ENCODE measurements at regions not wholly inside any gene's neighbourhood (a gene's known extent, or its start where the extent isn't known, plus 50 kb on each side); places are given as distances from the start of the nearest gene placed in this dataset.

DNA sequence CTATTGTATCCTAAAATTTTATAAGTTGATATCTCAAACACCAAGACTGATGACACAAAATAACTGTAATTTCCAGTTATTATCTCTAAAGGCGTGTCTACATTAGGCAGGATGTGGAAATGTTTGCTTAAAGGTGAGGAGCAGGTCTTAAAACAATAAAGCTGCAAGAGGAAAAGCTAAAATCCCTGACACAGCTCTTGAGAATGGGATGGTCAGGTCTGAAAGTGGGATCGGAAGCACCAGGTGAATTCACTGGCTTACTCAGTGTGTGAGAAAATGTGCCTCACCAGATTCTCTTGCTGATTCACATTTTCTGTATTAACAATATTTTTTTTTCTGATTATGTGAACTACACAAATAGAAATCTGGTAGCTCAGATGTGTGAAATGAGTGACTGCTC, 421.9 kb upstream of the ADAMTS5 start:
- H3K4me1 ChIP-seq (ENCODE audit: low read length), result no peaks in the 10 kb centered on the region

DNA sequence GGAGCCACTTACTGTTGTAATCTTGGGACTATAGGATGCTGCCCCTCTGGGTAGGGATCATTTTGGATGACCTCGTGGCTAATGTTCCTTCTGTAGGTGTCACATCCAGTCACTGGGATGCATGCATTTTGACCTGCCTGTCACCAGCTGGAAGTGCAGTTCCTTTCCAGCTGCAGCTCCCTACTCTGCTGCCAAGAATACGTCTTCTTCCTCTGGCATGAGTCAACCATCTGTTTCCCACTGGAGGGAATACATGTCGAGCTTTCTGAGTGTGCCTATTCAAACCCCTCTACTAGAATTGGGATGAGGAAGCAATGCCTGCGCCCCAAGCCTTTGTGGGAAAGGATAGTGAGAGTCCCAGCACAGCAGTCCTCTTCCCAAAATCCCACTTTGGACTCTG, 415.5 kb upstream of the ADAMTS5 start:
- H3K79me2 ChIP-seq (ENCODE audit: low read length), result no peaks in the 10 kb centered on the region
- no peak overlapping the region for H3K9ac ChIP-seq (ENCODE audit: low read length)
- H3K4me3 ChIP-seq (ENCODE audit: low read length), result no peak overlapping the region
- H3K9me3 ChIP-seq (ENCODE audit: low read length), result peaks cover 15% of the 10 kb centered on the region
- no peaks in the 10 kb centered on the region for H3K4me1 ChIP-seq (ENCODE audit: low read length)
- H3K27me3 ChIP-seq (ENCODE audit: low read length), result no peaks in the 10 kb centered on the region
- H3K27ac ChIP-seq (ENCODE audit: low read length), result no peak overlapping the region
- H3K4me2 ChIP-seq (ENCODE audit: low read depth, low read length, poor library complexity, severe bottlenecking), result no peak overlapping the region
- no peaks in the 10 kb centered on the region for H3K36me3 ChIP-seq (ENCODE audit: insufficient read depth, low read length)
- no peak for DNase-seq
- no peaks in the 10 kb centered on the region; the same call in 1 of the 2 replicates for H3K9me2 ChIP-seq (replicated peaks; ENCODE audit: insufficient read depth, low read length)
- no peak overlapping the region for H2AFZ ChIP-seq (ENCODE audit: low read length)
- no peaks in the 10 kb centered on the region for H4K20me1 ChIP-seq (ENCODE audit: insufficient read depth, low read depth, low read length)

More for the DNA sequence above, 421.9 kb upstream of the ADAMTS5 start:
- Histone ChIP-seq H3K9me3 (ENCODE audit: low read length) (peaks cover 9% of the 10 kb centered on the region), H3K36me3 (ENCODE audit: insufficient read depth, low read length) (no peaks in the 10 kb centered on the region), H3K9me2 (replicated peaks; ENCODE audit: insufficient read depth, low read length) (no peaks in the 10 kb centered on the region), H3K27ac (ENCODE audit: low read length) (no peak overlapping the region), H4K20me1 (ENCODE audit: insufficient read depth, low read depth, low read length) (no peaks in the 10 kb centered on the region), H3K27me3 (ENCODE audit: low read length) (no peaks in the 10 kb centered on the region), H3K4me3 (ENCODE audit: low read length) (no peak overlapping the region), H3K4me2 (ENCODE audit: low read depth, low read length, poor library complexity, severe bottlenecking) (no peak overlapping the region), H3K79me2 (ENCODE audit: low read length) (no peaks in the 10 kb centered on the region), H2AFZ (ENCODE audit: low read length) (no peak overlapping the region), H3K9ac (ENCODE audit: low read length) (no peak overlapping the region)
- no peak for DNase-seq

DNA sequence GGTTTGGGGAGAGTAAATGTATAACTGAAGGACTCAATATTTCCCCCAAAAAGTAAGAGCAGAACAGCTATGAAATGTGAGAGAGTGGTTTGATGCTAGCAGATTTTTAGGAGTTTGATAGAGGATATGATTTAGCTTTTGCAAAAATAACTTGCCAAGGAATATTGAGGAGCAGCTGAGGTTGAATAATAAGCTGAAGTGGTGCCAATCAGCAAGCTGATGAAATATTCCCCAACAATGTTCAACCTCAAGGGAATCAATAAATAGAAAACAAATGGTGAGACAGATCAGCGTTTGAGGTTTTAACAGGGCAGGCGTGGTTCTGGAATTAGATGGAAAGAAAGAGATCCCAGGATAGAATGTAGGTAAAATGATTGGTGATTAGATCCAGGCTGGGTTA, 413.4 kb upstream of the ADAMTS5 start:
- H3K27ac ChIP-seq (ENCODE audit: low read length), result no peak overlapping the region
- no peak overlapping the region for H2AFZ ChIP-seq (ENCODE audit: low read length)
- DNase-seq, result no peak
- no peaks in the 10 kb centered on the region for H3K79me2 ChIP-seq (ENCODE audit: low read length)
- H3K9me2 ChIP-seq (replicated peaks; ENCODE audit: insufficient read depth, low read length), result no peaks in the 10 kb centered on the region; the same call in 1 of the 2 replicates
- H3K36me3 ChIP-seq (ENCODE audit: insufficient read depth, low read length), result no peaks in the 10 kb centered on the region
- no peak overlapping the region for H3K4me3 ChIP-seq (ENCODE audit: low read length)
- no peaks in the 10 kb centered on the region for H3K27me3 ChIP-seq (ENCODE audit: low read length)
- no peaks in the 10 kb centered on the region for H3K4me1 ChIP-seq (ENCODE audit: low read length)
- no peaks in the 10 kb centered on the region for H4K20me1 ChIP-seq (ENCODE audit: insufficient read depth, low read depth, low read length)
- H3K9ac ChIP-seq (ENCODE audit: low read length), result no peak overlapping the region
- H3K9me3 ChIP-seq (ENCODE audit: low read length), result peaks cover 28% of the 10 kb centered on the region
- H3K4me2 ChIP-seq (ENCODE audit: low read depth, low read length, poor library complexity, severe bottlenecking), result no peak overlapping the region

DNA sequence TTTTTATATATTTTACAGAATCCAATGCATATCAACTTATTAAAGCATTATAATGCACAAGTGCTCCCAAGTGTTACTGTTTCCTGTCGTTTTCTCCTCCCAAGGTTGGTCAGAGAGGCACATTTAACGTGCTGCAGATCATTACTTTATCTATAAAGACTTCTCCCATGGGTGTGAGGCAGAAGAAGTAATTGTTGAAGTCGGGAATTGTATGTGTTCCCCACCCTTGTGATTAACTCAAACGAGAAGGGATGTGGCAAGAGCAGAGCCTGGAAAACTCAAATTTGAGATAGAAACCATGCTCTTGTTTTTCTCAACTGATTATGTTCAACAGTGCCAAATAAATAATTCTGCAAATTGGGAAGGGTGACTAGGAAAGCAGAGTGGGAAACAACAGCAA, 412.5 kb upstream of the ADAMTS5 start:
- no peaks in the 10 kb centered on the region for H3K36me3 ChIP-seq (ENCODE audit: insufficient read depth, low read length)
- no peaks in the 10 kb centered on the region for H3K4me1 ChIP-seq (ENCODE audit: low read length)
- H3K9me3 ChIP-seq (ENCODE audit: low read length), result peaks cover 30% of the 10 kb centered on the region
- no peak overlapping the region for H2AFZ ChIP-seq (ENCODE audit: low read length)
- no peaks in the 10 kb centered on the region; the same call in 1 of the 2 replicates for H3K9me2 ChIP-seq (replicated peaks; ENCODE audit: insufficient read depth, low read length)
- H3K79me2 ChIP-seq (ENCODE audit: low read length), result no peaks in the 10 kb centered on the region
- no peak overlapping the region for H3K27ac ChIP-seq (ENCODE audit: low read length)
- no peak for DNase-seq
- H3K27me3 ChIP-seq (ENCODE audit: low read length), result no peaks in the 10 kb centered on the region
- no peaks in the 10 kb centered on the region for H4K20me1 ChIP-seq (ENCODE audit: insufficient read depth, low read depth, low read length)
- H3K9ac ChIP-seq (ENCODE audit: low read length), result no peak overlapping the region
- no peak overlapping the region for H3K4me2 ChIP-seq (ENCODE audit: low read depth, low read length, poor library complexity, severe bottlenecking)
- no peak overlapping the region for H3K4me3 ChIP-seq (ENCODE audit: low read length)

DNA sequence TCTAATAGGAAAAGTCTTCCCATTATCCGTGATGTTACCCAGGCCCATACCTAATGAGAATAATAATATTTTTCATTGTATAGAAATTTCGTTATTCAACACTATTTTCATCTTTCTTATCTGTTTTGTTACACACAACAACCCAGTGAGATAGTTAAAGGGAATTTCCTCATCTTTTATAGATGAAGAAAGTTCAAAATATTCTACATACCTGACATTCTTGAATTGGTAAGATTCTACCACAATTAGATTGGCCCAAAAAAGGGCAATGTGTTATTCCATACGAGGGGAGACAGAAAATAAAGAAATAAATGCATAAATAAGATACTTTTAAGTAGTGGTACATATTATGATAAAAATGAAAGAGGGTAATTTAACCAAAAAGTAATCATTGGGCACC, 405.5 kb upstream of the ADAMTS5 start:
- peaks cover 22% of the 10 kb centered on the region for H3K9me3 ChIP-seq (ENCODE audit: low read length)
- H3K36me3 ChIP-seq (ENCODE audit: insufficient read depth, low read length), result no peaks in the 10 kb centered on the region
- no peak for DNase-seq

DNA sequence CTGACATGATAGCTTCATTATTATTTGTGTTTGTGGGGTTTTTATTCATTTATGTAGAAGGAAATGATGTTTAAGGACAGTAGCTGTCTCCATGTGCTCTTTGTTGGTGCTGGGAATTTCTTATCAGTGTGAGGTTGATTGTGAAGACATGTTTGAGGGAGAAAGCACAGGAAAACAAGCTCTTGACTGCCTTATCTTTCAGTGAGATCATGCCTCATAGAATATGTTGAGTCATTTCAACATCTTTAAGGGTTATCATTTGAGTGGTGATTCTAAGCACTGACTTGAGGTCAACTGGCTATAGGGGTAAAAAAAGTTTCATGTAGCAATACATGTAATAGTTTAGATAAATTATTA, 405.1 kb upstream of the ADAMTS5 start:
- no peak overlapping the region for H3K27ac ChIP-seq (ENCODE audit: low read length)
- no peaks in the 10 kb centered on the region for H3K9me2 ChIP-seq (replicated peaks; ENCODE audit: insufficient read depth, low read length)
- no peaks in the 10 kb centered on the region for H3K4me1 ChIP-seq (ENCODE audit: low read length)
- no peaks in the 10 kb centered on the region for H3K36me3 ChIP-seq (ENCODE audit: insufficient read depth, low read length)
- no peaks in the 10 kb centered on the region for H3K27me3 ChIP-seq (ENCODE audit: low read length)
- H3K4me3 ChIP-seq (ENCODE audit: low read length), result no peak overlapping the region
- H3K9me3 ChIP-seq (ENCODE audit: low read length), result peaks cover 22% of the 10 kb centered on the region
- no peaks in the 10 kb centered on the region for H3K79me2 ChIP-seq (ENCODE audit: low read length)
- DNase-seq, result no peak
- H4K20me1 ChIP-seq (ENCODE audit: insufficient read depth, low read depth, low read length), result no peaks in the 10 kb centered on the region
- H2AFZ ChIP-seq (ENCODE audit: low read length), result no peak overlapping the region
- H3K9ac ChIP-seq (ENCODE audit: low read length), result no peak overlapping the region
- H3K4me2 ChIP-seq (ENCODE audit: low read depth, low read length, poor library complexity, severe bottlenecking), result no peak overlapping the region

More for the DNA sequence above, 405.5 kb upstream of the ADAMTS5 start:
- Histone ChIP-seq H3K4me3 (ENCODE audit: low read length) (no peak overlapping the region), H2AFZ (ENCODE audit: low read length) (no peak overlapping the region), H3K9ac (ENCODE audit: low read length) (no peak overlapping the region), H4K20me1 (ENCODE audit: insufficient read depth, low read depth, low read length) (no peaks in the 10 kb centered on the region), H3K9me2 (replicated peaks; ENCODE audit: insufficient read depth, low read length) (no peaks in the 10 kb centered on the region), H3K4me2 (ENCODE audit: low read depth, low read length, poor library complexity, severe bottlenecking) (no peak overlapping the region), H3K79me2 (ENCODE audit: low read length) (no peaks in the 10 kb centered on the region), H3K27ac (ENCODE audit: low read length) (no peak overlapping the region), H3K27me3 (ENCODE audit: low read length) (no peaks in the 10 kb centered on the region), H3K4me1 (ENCODE audit: low read length) (no peaks in the 10 kb centered on the region)

DNA sequence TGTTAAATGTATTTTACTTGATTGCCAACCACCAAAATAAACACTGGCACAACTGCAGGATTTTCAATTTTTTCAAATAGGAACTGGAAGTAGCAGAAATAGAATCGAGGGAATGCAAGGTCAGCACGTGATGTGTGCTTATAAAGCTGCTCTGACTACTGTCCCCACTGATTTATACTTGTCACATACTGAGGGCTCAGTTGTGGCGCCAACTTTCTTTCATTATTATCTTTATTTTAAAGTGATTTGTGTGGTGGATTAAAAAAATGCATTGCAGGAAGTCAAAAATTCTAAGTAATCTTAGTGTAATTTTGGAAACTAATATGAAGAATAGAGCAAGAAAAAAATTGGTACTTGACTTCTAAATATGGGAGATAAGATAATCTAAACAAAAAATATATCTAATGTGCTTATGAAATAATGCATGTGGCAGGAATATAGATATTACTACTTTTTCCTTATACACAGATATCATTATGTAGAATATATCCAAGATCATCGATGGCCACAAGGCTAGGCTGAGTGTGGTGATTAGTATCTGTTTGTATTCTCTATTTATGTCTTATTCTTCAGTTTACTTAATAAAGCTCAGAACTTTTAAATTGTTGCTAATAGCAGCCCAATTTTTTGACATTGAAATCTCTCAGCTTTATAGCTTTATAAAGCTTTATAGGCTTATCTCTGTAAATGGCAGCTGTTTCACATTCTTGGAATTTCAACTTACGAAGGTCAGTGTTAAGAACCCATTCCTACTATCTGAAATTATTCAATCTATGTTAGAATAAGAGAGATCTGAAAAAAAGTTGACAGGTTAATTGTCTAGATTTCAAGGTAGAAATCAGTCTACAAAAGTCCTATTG, 404.5 kb upstream of the ADAMTS5 start:
- H3K9me3 ChIP-seq (ENCODE audit: low read length), result peaks cover 17% of the 10 kb centered on the region
- H3K4me2 ChIP-seq (ENCODE audit: low read depth, low read length, poor library complexity, severe bottlenecking), result no peak overlapping the region
- no peaks in the 10 kb centered on the region for H3K27me3 ChIP-seq (ENCODE audit: low read length)
- no peak overlapping the region for H3K27ac ChIP-seq (ENCODE audit: low read length)
- no peaks in the 10 kb centered on the region for H3K9me2 ChIP-seq (replicated peaks; ENCODE audit: insufficient read depth, low read length)
- H4K20me1 ChIP-seq (ENCODE audit: insufficient read depth, low read depth, low read length), result no peaks in the 10 kb centered on the region
- no peaks in the 10 kb centered on the region for H3K36me3 ChIP-seq (ENCODE audit: insufficient read depth, low read length)
- no peak overlapping the region for H3K9ac ChIP-seq (ENCODE audit: low read length)
- no peak overlapping the region for H3K4me3 ChIP-seq (ENCODE audit: low read length)
- no peak for DNase-seq
- H3K4me1 ChIP-seq (ENCODE audit: low read length), result no peaks in the 10 kb centered on the region
- no peaks in the 10 kb centered on the region for H3K79me2 ChIP-seq (ENCODE audit: low read length)
- no peak overlapping the region for H2AFZ ChIP-seq (ENCODE audit: low read length)

DNA sequence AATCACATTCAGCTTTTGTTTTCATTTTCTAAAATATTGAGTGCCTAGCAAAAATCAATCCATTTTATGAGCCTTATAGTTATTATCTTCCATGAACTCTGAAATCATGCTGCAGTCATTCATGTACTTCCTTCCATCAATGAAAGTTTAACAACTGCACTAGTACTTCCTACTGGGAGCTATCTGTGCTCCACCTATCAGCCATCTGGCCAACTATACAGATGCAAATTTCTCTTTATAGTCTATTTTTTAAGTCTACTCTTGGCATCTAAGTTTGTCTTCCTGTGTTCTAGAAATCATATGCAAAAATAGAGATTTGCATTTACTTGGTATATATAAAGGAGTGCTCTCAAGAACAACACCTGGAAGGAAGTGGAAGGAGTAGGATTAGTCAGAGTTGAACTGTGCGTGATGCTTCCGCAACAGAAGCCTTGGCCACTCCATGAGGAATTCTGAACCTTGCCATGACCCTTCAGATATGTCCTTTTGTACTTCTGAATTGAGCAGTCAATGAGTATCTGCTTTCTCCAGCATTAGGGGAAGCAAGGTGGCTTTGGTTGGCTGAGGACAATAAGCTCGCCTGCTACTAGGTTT, 403.2 kb upstream of the ADAMTS5 start:
- Histone ChIP-seq H3K27ac (ENCODE audit: low read length) (no peak overlapping the region), H3K4me1 (ENCODE audit: low read length) (no peaks in the 10 kb centered on the region), H4K20me1 (ENCODE audit: insufficient read depth, low read depth, low read length) (no peaks in the 10 kb centered on the region), H3K9me3 (ENCODE audit: low read length) (peaks cover 17% of the 10 kb centered on the region), H3K4me2 (ENCODE audit: low read depth, low read length, poor library complexity, severe bottlenecking) (no peak overlapping the region), H3K36me3 (ENCODE audit: insufficient read depth, low read length) (no peaks in the 10 kb centered on the region), H3K27me3 (ENCODE audit: low read length) (no peaks in the 10 kb centered on the region), H3K9ac (ENCODE audit: low read length) (no peak overlapping the region), H2AFZ (ENCODE audit: low read length) (no peak overlapping the region), H3K79me2 (ENCODE audit: low read length) (no peaks in the 10 kb centered on the region), H3K9me2 (replicated peaks; ENCODE audit: insufficient read depth, low read length) (no peaks in the 10 kb centered on the region), H3K4me3 (ENCODE audit: low read length) (no peak overlapping the region)
- DNase-seq, result no peak
